Astrocyte (in vitro differentiated cells and primary cell): ENCODE measurements at regions not wholly inside any gene's neighbourhood (a gene's known extent, or its start where the extent isn't known, plus 50 kb on each side); places are given as distances from the start of the nearest gene placed in this dataset.

Experiments used
- CTCF ChIP-seq: IDR thresholded peaks from 2 replicates; pipeline ENCODE4 v1.5.1; 2011; ENCODE audit warnings: low read depth, mild to moderate bottlenecking, inconsistent platforms, low read length, moderate library complexity; ENCODE audit not compliant: insufficient read depth
- EZH2 ChIP-seq: IDR thresholded peaks from 2 replicates; pipeline ENCODE4 v1.6.1; 2012; ENCODE audit warnings: mild to moderate bottlenecking, low read length, inconsistent platforms; ENCODE audit not compliant: insufficient read depth

- TF ChIP-seq EZH2 = no peak
- TF ChIP-seq CTCF = no peak
Measured at GRCh38 chr2:8257502-8257901, 424.4 kb upstream of the ID2 start.
